ENCODE measurements at regions not wholly inside any gene's neighbourhood (a gene's known extent, or its start where the extent isn't known, plus 50 kb on each side); places are given as distances from the start of the nearest gene placed in this dataset.

DNA sequence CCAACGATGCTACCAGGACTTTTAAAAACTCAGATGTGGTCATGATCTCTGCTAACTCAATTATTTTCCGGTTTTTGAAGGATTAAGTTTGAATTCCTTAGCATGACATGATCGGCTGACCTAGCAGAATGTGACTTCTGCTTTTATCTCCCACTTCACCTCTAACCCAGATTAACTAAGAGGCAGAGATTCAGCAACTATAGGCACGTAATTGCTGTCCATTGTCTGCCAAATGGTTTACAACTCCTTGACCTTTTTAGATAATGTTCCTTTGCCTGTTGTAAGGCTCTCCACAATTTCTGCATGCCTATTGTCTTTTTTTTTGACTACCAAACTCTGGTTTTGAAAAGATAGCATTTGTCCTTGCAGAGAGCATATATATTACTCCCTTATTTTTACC lies 268.2 kb downstream of the BRINP1 start:
- DNase-seq (ENCODE audit: low read depth): no peak
- TF ChIP-seq, protein P1, sequence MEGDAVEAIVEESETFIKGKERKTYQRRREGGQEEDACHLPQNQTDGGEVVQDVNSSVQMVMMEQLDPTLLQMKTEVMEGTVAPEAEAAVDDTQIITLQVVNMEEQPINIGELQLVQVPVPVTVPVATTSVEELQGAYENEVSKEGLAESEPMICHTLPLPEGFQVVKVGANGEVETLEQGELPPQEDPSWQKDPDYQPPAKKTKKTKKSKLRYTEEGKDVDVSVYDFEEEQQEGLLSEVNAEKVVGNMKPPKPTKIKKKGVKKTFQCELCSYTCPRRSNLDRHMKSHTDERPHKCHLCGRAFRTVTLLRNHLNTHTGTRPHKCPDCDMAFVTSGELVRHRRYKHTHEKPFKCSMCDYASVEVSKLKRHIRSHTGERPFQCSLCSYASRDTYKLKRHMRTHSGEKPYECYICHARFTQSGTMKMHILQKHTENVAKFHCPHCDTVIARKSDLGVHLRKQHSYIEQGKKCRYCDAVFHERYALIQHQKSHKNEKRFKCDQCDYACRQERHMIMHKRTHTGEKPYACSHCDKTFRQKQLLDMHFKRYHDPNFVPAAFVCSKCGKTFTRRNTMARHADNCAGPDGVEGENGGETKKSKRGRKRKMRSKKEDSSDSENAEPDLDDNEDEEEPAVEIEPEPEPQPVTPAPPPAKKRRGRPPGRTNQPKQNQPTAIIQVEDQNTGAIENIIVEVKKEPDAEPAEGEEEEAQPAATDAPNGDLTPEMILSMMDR (IDR thresholded peaks at IDR 0.05; ENCODE audit: low read depth, low read length, missing control alignments): no peak
- H3K4me3 ChIP-seq (ENCODE audit: low read depth, low read length): no peak overlapping the region

DNA sequence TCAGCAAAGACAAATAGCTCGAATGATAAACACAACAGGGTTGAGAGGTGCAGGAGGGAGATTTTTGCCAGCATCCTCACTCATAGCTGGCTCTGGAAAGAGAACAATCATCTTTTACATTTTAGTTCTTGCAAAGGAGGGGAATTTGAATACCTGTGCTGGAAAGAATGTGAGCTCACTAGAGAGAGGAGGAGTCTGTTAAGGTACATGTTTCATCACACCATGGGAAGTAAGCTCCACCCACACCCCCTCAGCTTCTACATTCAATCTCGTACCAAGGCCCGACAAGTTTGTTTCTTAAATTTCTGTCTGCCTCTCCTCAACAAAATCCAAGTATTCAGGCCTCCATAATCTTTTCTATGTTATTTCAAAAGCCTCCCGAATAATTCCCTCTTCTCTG lies 254.6 kb downstream of the BRINP1 start:
- DNase-seq (ENCODE audit: low read depth): no peak
- TF ChIP-seq, protein P1 (IDR thresholded peaks at IDR 0.05; ENCODE audit: low read depth, low read length, missing control alignments): no peak
- H3K4me3 ChIP-seq (ENCODE audit: low read depth, low read length): no peak overlapping the region
